Activated CD4-positive, alpha-beta T cell treated with anti-CD3 and anti-CD28 coated beads, Interleukin-2, amount 50 U/mL, for 48 hours (primary cell): ENCODE measurements at regions not wholly inside any gene's neighbourhood (a gene's known extent, or its start where the extent isn't known, plus 50 kb on each side); places are given as distances from the start of the nearest gene placed in this dataset.

Experiments used
- DNase-seq, 2 experiments: peaks; one replicate each; pipeline ENCODE4 v3.0.0-alpha.2; 2020

DNA sequence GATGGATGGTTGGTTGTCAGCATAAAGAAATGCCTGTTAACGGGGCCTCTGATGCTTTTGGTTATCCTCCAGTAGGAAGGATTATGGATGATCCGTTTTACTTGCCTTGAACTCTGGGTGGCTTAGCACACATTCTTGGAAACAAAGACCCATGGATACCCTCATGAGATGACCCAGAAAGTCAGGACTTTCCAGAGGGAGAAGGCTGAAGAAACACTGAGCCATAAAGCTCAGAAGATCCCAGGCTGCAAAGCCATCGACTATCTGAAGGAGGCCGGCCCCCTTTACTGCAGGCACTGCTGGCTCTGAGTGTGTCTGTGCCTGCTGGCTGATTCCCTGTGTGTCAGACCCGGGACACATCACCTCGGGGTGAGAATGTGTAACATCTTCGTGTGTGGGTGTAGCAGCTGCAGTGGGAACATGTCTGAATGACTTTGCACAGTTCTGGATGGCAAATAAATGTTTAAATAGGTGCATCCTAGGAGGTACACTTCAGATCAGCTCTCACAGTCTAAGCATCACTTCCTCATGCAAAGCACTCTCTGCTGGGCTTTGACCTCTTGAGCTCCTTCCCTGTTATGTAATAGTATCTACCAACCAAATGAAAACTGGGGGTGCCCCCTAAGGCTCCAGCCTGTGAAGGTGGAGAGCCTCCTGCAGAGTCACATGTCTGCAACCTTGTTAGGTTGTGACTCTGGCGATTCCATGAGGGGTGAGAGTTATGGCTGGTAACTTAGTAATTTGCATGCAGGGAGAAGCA, 1084.9 kb downstream of the TBC1D22A start:
- no peak for DNase-seq

DNA sequence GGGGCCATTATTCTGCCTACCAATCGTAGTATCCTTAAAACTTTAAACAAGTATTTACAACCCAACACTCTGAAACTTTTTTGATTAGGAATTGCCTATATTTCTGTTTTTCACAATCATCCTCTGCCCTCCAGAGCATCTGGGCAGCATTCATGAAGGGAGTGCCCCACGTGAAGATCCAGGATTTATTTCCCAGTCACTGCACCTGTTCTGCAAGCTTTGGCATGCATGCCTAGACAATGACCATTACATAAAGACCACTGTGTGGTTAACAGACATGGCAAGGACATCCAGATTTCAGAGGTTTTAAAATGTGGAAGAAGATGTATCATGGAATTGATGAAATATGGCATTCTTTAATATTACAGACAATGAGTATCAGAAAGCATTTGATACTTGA, 1083.8 kb downstream of the TBC1D22A start:
- no peak for DNase-seq

DNA sequence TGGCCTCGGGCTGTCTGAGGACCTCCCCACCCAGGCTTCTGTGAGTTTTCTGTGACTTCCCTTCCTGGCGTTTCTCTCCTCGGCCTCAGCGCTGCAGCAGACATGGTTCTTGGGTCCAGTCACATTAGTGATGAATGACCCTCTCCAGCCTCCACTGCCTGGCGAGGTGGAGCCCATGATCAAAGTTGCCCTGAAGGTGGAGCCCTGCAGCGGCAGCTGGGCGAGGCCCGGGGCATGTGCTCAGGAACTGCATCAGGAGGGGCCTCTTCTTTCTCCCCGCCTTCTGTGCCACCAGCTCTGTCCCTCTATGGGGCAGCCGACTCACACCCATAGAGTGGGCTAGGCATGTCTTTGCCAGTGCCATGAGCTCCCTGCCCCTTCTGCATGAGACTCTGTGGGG, 1079.7 kb downstream of the TBC1D22A start:
- DNase-seq: no peak

DNA sequence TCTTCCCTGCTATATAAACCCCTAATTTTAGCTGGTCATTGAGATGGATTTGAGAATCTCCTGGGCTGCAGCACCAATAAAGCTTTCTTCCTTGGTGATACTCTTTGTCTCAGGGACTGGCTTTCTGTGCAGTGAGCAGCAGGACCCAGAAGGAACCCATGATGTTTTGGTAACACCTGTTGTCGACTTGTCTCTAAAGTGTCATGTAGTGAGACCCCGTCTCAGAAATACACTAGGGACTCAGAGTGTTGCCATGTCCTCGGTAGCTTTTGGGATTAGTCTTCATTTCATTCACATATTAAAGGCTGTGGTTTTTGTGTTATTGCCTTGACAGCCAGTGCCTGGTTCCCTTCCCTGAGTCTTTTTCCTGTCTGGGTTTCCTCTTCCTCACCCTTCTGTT, 1078.7 kb downstream of the TBC1D22A start:
- DNase-seq: no peak

DNA sequence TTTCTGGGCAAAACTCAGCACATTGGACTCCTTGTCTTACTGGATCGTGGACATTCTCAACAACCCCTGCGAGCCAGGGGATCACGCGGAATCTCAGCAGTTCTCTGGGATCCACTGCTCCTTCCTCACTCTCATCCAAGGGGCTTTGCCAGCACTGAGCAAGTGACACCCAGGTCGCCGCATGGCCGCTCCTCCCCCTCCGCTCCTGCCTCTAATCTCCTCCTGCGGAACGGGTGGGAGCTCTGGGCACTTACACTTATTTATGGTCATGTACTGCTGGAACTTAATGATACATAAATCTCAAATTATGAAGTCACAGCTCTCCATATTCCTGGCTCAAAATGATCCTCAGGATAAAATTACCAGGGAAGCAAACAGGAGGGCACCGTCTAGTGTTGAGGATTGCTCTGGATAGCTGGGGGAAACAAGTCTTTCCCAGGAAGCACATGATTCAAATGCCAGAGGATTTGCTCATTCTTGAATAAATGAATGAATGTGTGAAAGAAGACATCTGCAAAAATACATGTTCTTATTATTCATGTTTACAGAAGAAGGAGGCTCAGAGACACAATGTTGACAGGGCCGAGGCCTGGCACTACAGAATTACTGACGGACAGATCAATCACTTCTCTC, 1077.3 kb downstream of the TBC1D22A start:
- no peak for DNase-seq

DNA sequence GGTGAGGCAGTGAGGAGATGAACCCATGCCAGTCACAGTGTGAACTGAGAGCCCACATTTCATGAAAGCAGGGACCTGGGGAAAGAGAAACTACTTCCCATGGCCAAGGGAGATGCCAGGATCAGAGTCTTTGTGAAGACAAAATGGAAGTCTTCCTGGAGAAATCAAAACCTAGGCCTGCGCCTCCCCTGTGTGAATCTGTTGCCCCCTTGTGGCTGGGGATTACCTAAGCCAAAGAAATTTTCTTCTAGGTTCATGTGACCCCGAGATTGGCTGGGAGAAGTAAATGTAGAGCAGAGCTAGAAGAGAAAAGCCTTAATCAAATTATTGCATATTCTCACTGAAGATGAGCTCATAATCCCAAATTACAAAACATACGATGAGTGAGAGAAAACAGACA, 1075.3 kb downstream of the TBC1D22A start:
- peak in 1 of 2 experiments; percentile 8 for DNase-seq

DNA sequence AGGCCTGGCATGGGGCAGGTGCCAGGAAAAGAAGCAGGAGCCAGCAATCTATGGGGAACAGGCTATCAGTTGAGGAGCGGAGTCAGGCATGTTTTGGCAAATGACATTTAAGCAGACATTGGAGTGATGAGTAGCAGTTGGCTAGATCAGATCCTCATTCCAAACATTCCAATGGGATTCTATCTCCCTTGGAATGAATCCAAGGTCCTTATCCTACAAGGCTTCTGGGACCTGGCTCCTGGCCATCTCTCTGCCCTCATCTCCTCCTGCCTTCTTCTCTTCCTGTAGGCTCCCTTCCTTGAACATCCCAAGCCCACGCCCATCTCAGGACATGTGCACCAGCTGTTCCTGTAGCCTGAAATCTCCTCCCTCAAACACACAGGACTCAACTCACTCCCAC, 1074.5 kb downstream of the TBC1D22A start:
- DNase-seq: no peak

DNA sequence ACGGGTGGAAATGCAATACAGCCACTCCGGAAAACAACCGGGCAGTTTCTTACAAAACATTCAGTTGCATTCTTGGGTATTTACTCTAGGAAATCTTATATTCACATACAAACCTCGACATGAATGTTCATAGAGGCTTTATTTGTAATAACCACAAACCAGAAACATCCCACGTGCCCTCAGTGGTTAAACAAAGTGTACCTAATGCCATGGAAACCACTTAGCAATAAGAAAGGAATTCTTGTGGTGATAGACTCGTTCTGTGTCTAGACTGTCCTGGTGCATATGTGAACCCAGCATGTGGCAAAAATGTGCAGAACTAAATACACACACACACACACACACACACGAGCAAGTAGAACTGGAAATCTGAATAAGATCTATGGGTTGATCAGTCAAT, 1073.3 kb downstream of the TBC1D22A start:
- no peak for DNase-seq

DNA sequence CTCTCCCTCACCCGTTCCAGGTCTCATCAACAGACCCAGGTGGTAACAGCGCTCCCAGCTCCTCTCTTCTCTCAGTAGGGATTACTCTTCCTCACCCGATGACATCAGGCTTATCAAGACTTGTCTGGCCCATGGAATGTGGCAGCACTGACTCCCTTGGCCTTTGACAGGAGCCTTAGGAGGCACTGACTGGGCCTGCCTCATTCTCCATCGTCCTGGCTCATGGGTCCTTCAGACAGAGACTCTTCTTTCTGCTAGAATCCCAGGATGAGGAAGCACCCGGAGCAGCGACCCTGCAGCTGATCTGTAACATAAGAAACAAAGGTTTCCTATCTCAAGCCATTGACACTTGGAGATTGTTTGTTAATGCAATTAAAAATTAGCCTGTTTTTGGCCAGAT, 1063.6 kb downstream of the TBC1D22A start:
- no peak for DNase-seq

DNA sequence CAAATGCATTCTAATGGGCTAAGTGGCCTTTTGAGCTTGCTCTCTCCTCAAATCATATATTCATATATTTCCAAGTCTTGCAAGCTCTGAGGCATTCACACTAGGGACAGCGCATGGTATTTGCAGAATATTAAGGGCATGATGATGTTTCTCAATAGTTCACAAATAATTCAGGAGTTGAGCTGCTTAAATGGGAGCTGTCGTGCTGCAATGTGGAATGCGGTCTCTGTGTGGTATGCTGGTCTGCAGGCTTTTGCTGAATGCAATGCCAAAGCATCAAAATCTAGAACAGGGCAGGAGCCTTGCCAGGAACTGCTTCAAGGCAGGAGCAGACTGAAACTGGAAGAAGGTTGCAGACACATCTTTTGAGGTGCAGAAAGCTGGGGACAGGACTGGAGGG, 1060.0 kb downstream of the TBC1D22A start:
- DNase-seq: no peak

DNA sequence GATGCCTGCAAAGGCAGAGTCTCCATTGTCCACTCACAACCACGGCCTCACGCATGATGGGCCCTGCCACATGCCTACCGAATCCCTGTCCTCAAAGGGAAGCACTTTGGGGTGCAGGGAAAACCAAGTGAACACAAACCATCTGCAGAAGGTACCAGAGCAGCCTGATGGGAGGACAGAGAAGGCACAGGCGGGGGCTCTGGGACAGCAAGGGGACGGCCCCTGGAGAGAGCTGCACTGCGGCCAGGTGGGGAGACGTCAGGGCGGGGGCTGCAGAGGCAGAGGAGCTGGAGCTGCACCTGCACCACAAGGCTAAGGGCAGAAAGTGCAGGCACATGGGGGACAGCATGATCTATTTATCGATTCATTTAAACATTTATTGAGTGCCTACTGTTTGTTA, 1056.0 kb downstream of the TBC1D22A start:
- DNase-seq: no peak

DNA sequence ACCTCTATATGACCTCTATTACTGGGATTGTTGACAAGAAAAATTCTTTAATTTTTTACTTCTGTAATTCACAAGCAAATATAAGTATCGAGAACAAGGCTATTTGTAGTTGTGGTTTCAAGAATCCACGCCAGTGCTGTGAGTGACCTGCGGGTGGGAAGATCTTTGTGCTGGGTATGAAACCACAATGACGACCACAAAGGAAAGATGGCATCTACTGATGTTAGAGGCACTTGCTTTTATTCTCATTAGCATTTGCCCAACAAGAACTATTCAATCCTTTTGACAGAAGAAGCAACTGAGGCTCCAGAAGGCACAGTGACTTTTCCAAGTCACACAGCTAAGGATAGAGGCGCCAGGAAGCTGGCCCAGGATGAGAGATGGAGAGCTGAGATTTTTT, 1054.9 kb downstream of the TBC1D22A start:
- no peak for DNase-seq

DNA sequence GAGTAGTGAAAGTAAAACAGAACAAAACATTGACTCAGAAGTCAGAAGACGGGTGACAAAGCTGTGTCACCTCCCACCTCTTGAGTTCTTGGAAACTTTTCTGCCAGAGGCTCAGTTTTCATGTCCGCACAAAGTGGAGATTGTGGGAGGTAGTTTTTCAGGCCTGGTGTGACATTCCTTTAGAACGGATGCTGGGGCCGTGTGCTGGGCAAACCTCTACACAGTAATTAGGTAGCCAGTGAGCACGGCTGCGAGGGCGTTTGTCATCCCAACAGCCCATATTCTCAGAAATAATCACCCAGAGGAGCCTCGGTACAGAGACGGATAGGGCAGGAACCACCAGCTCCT, 1054.4 kb downstream of the TBC1D22A start:
- no peak for DNase-seq

DNA sequence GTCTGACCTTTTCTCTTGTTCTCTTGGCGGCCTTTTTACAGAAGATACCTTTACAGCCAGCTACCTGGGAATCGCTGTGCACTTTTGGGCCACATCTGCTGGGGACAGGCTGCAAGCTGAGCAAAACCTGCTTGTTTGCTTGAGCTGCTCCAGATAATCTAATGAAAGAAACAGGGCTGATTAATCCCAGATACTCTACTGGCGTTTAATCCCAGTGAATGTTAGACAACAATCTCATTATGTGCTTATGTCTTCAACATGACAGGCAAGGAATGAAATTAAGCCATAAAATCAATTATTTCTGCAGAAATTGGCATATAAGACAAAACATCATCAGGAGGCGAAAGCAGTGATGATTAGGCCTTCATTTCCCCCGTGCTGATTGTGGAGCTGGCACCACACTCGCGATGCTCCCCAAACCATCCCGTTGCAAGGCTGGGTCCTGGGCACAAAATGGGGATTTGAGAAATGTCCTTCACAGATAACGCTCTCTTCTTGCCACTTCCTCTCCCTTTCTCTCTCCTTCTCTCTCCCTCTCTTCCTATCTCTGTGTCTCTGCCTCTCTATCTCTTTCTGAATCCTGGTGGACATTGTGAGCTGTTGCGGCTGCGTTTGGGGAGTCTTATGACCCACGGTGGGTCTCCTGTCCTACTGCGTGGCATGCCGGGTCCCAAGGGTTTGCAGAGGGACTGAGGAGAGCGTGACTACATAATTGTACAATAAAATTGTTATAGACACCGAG, 1053.8 kb downstream of the TBC1D22A start:
- DNase-seq: no peak

DNA sequence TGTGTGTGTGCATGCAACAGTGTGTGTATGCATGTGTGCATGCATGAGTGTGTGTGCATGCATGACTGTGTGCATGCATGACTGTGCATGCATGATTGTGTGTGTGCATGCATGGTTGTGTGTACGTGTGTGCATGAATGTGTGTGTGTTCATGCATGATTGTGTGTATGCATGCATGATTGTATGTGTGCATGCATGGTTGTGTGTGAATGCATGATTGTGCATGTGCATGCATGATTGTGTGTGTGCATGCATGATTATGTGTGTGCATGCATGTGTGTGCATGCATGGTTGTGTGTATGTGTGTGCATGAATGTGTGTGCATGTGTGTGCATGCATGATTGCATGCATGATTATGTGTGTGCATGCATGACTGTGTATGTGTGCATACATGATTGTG, 1052.0 kb downstream of the TBC1D22A start:
- no peak for DNase-seq

DNA sequence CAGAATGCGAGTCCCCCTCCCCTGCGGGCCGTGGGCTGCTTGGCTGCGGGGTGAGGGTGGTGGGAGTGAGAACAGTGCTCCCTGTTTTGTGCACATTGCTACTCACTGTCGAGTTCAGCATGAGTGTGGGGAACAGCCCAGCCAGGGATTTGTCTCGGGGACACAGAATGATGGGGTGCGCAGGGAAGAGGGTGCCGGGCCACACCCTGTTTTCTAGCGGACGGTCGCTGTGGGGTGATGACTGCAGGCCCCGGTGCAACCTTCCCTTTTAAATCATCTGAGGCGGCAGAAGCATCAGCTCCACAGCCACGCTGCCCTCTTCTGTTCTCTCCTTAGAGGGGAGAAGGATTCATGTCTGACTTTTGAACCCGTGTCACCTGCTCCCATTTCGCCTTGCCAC, 1051.2 kb downstream of the TBC1D22A start:
- no peak for DNase-seq

DNA sequence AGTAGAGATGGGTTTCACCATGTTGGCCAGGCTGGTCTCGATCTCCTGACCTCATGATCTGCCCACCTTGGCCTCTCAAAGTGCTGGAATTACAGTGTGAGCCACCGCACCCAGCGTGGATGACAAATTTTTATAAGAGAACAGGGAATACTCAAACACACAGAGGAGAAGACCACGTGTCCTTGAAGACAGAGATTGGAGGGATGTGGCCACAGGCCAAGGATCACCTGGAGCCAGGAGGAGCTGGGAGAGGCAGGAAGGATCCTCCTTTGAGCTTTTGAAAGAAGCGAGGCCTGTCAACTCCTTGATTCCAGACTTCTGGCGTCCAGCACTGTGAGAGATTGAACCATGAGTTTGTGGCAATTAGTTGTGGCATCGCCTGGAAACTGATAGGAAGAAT, 1049.5 kb downstream of the TBC1D22A start:
- DNase-seq: no peak

DNA sequence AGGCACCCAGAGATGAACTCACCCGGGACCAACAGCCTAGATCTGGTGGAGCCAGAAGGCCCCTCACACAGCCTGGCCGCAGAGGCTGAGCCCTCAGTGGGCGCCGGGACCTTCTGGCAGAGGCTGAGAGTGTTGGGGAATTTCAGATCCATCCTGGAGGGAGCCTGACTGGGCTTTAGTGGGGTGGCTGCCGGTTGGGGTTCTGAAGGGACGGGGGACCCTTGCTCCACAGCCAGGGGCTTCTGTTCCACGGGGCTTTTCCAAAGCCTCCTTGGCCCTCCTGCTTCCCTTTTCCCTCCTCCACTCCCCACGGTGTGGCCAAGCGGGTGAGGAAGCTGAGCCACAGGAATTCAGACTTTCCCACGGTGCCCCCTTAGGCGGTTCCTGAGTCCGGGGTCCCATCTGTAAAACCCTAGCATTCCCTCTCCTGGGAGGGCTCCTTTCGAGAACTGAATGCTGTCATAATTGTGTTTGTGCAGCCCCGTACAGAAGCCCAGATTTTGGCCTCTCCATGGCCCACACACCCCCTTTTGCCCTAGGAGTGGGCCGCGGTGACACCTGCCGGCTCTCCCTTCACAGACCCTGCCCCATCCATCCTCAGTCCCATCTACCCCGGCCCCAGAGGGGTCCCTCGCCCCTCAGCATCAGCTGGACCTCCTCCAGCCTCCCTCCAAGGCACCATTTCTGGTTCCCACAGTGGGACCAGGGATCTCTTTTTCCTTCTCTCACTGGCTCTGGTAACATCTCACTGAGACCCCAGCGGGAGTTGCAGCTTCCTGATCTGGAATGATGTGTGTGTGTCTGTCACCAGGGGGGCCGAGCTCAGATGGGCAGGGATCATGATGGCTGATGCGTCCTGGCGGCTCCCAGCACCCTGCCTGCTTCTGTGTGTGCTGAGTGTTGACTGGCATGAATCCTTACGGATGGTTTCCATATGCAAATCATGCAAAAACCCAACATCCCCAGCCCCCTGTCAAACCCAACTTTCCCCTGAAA, 1048.4 kb downstream of the TBC1D22A start:
- no peak for DNase-seq

DNA sequence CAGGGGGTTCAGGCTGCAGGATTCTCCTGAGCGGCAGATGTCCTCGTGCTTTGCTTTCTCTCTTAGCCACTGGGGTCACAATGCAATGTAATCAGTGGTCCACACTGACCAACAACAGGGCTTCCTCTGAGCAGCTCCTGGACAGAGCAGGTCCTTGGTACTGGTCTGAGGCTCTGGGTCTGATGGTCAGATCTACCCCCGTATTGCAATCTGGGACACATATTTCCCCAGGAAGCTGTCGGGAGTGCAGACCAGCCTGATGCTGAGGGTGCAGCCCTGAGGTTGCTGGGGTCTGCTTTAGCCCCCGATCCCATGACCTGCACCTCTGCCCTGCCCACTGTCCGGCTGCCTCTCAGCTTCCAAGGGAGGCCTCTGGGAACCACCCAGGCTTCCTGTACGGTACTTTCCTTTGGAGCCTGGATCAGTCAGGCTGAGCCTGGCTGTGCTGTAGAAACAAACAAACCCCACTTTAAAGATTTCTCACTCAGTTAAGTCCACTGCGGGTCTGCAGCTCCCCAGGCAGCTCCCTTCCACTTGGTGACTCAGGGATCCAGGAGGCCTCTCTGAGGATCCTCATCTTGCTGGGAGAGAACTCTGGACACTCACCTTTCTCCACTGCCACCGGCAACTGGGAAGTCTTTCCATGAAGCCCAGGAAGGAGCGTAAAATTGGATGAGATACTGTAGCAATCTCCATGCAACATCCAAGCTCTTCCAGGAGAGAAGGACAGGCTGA, 1046.6 kb downstream of the TBC1D22A start:
- DNase-seq: no peak

DNA sequence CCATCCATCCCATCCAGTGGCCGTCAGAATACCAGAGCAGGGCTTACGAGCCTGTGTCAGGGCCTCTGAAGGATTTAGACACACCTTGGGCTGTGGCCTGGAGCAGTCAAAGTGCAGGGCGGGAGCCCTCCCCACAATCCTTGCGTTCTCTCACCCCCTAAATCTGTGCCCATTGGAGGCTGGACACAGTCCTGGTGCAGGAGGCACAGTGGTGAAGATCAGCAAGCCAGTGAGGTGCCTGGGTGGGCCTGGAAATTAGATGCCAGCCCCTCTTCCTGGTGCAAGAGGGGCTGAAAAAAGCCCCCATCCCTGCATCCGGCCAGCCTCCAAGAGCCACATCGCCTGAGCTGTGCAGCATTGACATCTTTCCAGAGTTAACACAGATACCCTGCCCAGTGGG, 1045.8 kb downstream of the TBC1D22A start:
- DNase-seq: no peak

DNA sequence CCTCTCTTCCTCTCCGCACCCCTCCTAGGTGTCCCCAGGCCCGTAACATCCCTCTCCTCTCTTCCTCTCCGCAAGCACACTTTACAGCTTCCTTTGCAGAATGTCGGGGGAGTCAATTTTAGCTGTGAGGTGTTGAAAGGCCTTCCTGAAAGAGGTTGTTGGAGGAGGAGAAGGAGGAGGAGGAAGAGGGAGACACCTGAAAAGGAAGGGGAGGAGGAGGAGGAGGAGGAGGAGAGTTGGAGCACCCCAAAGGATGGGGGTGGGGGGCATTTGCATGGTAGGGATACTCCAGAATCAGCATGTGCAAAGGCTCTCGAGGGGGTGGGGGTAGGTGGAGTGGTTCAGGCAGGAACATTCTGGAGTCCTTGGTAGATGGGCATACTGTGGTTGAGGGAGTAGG, 1045.1 kb downstream of the TBC1D22A start:
- DNase-seq: no peak

DNA sequence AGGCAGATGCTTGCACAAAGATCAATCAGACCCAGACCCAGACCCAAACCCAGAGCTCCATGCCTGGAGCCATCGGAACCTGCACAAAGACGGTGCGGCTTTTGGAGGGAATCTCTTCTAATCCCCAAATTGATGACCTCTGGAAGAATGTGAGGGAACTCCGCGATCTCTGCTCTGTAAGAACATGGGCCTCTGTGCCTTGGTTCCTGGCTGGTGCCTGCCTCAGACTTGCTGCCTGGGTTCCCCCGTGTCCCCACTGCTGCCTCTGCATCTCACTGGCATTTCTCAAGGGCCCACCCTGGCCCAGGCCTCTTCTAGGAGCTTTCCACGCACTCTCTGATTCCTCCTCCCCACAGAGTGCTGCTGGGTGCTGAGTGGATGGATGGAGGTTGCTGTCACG, 1044.4 kb downstream of the TBC1D22A start:
- DNase-seq: no peak
